Posterior cingulate gyrus (tissue), 11 donors: ENCODE measurements at regions not wholly inside any gene's neighbourhood (a gene's known extent, or its start where the extent isn't known, plus 50 kb on each side); places are given as distances from the start of the nearest gene placed in this dataset.

Source experiments
- DNase-seq, 10 donors: peaks; one replicate each; pipeline versions ENCODE4 v3.0.0 to v3.0.0-alpha.2; 2020 to 2021; ENCODE audit warnings: mixed read lengths in 3 of 10
- intact Hi-C: fragments of 100-400 bp; cut with DNase I; formaldehyde crosslinking; loops from one replicate; pipeline ENCODE4 v1.15.1; 2023

DNA sequence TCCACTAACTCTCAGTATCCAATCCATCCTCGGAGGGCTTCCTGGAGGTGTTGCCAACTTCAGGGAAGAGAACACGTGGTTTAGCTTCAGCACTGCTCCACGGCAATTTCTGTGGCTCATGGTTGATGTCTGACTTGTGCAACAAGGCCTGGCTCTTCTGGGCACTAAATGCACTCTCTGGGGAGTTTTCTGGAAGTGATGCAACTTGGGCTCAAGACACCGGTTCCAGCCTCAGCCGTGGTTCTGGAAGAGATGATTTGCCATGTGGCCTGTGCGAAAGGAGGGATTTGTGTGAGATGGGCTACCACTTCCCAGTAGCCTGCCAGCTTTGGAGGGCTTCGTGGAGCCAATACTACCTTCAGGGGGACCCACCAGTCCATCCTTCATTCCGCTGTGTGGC is 118.6 kb upstream of the RTL1 start:
- intact Hi-C loops: no loop called here
- DNase-seq: peak in 4 of 10 donors; percentile 1 to 30 (median 23)

DNA sequence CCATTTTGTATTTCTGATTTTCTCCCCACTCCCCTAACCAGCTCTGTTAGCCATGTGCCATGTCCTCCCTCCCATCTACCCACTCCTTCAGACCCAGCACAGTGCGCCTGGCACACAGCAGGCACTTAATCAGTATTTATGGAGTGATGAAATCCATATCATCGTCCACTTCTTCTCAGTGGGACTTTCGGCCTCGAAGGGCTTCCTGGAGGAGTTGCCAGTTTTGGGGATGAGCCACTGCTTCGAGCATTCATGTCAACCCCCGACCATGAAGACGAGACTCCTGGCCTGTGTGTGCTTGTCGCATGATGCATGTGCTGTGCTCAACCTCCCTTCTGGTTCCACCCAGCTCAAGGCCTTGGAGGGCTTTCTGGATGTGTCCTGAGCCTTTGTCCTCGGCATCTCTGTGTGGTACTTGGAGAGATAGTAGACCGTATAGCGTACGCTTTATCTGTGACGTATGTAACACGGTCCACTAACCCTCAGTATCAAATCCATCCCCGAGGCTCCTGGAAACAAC is 119.5 kb upstream of the RTL1 start:
- peak in 4 of 10 donors; percentile 5 to 43 (median 13) for DNase-seq
- intact Hi-C loops: no loop called here

DNA sequence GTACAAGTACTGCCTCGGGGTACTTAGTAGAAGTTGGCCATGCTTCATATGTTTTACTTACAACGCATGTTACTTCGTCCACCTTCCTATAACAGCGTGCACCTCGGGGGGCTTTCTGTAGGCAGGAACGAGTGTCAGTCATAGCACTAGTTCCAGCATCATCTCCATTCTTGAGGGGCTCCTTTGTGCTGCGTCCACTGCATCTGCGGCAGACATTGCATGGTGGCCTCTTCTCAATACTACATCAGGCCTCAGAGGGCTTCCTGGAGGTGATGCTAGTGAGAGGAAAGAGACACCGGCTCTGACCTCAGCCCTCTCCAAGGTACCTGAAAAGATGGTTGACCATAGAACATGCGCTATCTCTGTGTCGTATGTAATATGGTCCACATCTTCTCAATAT is 121.2 kb upstream of the RTL1 start:
- peak in 3 of 10 donors; percentile 1 to 33 (median 23) for DNase-seq

DNA sequence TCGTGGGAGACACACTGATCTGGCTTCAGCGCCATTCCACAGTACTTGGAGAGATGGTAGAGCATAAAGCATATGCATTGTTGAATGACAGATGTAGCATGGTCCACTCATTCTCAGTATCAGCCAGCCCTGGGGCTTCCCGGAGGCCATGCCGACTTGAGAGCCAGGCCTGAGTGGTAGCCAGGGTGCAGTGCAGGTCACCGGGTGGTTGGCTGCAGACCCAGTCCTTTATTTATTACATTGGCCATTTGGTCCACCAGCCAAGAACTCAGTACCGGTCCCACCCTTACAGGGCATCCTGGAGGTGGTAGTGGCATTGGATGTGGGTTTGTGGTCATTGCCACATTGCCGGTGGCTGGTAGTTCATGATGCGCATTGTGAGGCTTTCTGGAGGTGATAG is 121.6 kb upstream of the RTL1 start:
- intact Hi-C loops: no loop called here
- DNase-seq: peak in 5 of 10 donors; percentile 2 to 60 (median 32)

More for the DNA sequence above, 121.2 kb upstream of the RTL1 start:
- intact Hi-C loops: no loop called here

DNA sequence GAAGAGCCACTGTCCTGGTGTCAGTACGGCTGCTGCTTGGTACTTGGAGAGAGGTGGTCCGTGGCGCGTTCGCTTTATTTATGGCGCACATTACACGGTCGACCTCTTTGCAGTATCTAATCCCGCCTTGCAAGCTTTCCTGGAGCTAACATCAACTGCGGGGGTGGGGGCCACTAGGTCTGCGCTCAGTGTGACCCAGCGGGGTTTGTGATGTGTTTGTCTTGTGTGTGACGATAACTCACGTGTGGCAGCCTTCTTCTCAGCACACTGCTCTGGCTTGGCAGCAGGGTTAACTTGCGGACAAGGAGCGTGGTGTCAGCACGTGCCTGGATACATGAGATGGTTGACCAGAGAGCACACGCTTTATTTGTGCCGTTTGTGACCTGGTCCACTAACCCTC is 122.2 kb upstream of the RTL1 start:
- intact Hi-C loops: no loop called here
- peak in 5 of 10 donors; percentile 3 to 66 (median 24) for DNase-seq

DNA sequence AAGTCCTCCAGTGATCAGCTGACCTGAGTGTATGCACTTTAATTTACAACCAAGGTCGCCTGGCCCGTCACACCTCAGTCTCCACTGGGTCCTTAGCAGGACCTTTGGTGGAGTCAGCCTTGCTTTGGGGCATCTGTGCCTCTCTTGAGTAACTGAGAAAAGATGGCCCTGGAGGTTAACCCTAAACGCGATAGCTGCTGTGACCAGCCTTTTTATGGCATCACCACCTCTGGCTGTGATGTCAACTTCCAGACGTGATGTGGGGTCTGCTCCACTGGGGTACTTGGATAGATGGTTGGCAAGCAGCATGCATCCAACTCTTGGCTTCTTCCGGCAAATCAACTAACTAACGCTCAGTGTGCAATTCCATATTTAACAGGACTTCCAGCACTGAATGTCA is 122.8 kb upstream of the RTL1 start:
- peak in 1 of 10 donors; percentile 22 for DNase-seq
- intact Hi-C loops: no loop called here

DNA sequence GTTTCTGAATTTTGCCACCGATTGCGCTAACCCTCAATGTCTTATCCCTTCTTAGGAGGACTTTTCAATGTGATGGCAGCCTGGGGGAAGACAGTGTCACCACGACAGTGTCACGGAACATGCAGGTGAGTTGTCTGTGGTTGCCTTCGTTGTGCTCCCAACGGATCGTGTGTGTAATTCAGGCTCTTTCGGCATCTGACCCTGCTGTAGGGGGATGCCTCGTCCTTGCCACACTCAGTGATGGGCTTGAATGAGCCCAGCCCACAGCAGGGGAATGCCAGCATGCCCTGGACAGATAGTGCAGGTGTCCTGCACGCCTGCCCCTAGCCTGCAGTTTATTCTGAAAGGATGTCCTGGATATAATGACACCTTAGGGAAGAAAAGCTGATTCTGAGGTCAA is 123.8 kb upstream of the RTL1 start:
- peak in 3 of 10 donors; percentile 16 to 26 (median 23) for DNase-seq
- intact Hi-C loops: no loop called here

DNA sequence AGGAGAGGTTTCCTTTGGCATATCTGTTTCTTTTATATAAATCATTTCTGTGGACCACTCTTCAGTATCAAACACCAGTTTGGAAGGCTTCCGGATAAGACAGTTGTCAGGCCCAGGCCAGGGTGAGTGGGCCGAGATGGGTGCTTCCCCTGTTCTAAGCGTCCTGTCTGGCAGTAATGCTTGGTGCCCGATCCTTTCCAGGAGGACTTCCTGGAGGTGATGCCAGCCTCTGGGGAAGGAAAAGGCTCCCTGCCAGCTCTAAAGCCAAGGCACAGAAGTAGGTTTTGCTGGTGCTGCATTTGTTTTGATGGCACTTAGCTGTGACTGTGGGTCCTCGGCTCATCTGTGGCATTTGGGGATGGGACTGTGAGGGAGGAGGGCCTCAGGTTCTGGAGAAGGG is 124.4 kb upstream of the RTL1 start:
- DNase-seq: peak in 3 of 10 donors; percentile 4 to 46 (median 31)
- intact Hi-C loops: no loop called here

DNA sequence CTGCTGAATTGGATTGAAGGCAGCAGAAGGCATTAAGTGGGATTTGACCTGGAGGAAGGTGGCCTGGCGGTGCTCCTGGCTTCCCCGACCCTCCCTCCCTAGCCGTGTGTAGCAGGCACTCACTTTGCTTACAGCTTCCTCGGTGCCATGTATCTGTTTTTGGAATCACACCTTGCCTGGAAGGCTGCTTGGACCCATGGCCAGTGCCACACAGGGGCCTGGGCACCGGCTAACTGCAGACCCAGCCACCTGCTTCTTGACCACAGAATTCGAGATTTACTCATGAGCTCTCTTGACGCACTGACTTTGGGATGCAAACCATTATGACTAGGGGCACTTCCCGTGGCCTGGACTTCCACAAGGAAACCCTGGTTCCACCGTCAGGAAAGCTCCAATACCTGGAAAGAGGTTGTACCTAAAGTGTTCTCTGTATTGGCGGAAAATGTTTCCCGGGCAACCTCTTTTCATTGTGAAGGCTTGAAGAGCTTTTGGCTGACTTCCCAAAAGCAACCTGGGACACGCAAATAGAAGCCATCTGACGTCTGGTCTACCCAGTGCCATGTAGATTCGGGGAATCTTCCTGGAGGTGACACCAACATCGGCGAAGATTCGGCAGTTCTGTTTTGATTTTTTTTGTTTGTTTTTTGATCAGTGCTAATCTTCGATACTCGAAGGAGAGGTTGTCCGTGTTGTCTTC is 125.6 kb upstream of the RTL1 start:
- intact Hi-C loops: no loop called here
- DNase-seq: peak in 3 of 10 donors; percentile 13 to 37 (median 17)

DNA sequence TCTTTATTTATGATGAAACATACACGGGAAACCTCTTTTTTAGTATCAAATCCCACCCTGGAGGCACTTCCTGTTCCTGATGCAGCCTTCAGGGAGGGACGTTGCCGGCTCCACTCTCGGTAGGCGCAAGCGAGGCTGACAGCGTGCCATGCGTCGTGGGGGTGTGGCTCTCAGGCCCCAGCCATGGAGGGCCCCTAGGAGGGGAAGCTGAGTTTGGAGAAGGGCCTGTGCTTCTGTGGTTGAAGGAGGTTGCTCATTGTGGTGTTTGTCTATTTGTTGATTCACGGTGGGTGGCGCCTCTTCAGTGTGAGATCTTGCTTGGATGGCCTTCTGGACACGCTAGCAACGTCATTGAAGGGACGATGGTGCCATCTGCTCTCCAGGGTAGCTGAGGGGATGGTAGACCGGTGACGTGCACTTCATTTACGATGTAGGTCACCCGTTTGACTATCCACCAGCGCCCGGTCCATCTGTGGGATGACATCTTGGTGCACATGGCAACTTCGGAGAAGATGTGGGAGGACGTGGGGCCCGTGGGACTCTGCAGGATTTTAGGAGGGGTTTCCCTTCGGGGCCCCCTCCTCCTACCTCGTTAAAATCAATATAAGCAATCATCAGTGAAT is 126.3 kb upstream of the RTL1 start:
- intact Hi-C loops: no loop called here
- DNase-seq: peak in 3 of 10 donors; percentile 64 to 79 (median 64)

DNA sequence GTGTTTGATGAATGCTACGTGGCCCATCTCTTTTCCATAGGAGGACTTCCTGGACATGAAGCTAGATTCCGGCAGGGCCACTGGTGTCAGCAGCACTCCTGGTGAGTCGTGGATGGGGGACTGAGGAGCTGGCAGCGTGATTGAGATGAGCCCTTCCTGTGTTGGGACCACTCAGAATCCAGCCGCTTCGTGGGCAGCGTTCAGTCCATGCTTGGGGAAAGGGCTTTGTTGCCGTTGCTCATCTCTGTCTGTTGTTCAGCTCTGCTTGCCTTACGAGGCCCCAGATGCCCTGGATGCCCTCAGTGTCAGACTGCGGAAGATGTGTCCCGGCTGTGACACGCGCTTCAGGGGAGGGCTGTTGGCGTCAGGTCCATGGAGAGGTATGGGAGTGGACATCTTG is 127.1 kb upstream of the RTL1 start:
- intact Hi-C loops: no loop called here
- peak in 3 of 10 donors; percentile 48 to 63 (median 62) for DNase-seq

DNA sequence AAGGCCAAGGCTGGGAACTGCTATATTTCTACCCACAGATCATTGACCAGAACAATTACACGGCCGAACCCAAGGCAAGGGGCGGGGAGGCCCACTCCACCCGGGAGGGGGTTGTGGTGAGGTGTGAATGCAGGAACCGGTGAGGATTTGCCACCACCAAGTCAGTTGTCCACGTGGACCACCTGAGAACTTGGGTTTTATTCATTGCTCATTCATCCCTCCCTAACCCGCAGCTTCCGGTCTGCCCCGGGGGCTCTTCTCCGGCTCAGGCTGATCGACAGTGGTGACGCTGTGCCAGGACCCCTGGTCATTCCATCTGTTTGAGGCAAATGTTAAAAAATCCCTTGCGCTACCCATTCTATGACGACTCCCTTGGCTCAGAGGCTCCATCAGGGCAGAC is 127.7 kb upstream of the RTL1 start:
- DNase-seq: peak in 3 of 10 donors; percentile 9 to 41 (median 39)
- intact Hi-C loops: no loop called here

DNA sequence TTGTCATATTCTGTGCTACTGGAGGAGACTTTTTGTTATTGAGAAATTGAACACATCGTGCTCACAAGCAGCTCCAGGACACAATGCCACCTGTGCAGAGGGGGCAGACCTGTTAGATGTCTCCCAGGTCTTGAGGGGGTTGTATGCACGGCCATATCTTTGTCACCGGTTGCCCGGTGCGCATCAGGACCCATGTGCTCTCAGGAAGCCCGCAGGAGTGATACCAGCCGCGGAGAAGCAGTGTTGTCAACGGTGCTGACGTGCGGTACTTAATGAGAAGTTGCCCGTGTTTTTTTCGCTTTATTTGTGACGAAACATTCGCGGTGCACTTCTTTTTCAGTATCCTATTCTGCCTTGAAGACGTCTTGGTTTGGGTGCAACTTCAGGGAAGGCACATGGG is 128.2 kb upstream of the RTL1 start:
- peak in 3 of 10 donors; percentile 37 to 61 (median 43) for DNase-seq
- intact Hi-C loops: no loop called here

DNA sequence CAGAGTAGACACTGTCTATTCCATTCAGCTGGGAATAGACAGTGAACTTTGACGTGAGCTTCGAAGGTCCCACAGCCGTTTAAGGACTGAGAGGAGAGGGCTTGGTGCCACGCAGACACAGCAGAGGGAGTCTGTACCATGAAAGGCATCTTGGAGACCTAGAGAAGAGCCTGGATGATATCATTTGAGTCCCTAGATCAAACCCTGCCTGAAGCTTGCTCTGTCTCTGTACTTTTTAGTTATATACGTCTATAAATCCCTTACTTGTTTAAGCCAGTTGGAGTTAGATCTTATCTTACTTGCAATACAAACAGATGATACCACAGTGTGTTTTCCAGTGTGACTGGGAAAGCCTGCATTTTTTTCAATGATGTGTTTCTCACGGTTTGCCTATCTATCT is 128.9 kb upstream of the RTL1 start:
- intact Hi-C loops: no loop called here
- peak in 2 of 10 donors; percentile 18 to 28 for DNase-seq

DNA sequence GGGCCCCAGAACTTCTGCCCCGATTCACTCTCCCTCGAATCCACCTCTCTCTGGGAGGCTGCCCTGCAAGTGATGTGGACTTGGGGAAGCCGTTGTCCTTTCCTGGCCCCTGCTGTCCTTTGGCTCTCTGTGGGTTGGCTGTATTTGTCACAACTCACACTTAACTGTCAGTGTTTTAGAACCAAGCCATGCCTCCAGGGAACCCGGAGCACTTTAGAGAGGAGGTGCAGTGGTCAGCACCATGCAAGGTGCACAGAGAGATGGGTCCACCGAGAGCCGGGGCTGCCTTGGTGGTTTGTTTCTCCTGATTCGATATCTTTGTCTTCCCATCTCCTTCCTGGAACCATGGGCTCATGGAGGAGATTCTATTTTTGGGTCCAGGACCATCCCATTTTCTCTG is 129.5 kb upstream of the RTL1 start:
- intact Hi-C loops: no loop called here
- peak in 5 of 10 donors; percentile 0 to 73 (median 9) for DNase-seq

DNA sequence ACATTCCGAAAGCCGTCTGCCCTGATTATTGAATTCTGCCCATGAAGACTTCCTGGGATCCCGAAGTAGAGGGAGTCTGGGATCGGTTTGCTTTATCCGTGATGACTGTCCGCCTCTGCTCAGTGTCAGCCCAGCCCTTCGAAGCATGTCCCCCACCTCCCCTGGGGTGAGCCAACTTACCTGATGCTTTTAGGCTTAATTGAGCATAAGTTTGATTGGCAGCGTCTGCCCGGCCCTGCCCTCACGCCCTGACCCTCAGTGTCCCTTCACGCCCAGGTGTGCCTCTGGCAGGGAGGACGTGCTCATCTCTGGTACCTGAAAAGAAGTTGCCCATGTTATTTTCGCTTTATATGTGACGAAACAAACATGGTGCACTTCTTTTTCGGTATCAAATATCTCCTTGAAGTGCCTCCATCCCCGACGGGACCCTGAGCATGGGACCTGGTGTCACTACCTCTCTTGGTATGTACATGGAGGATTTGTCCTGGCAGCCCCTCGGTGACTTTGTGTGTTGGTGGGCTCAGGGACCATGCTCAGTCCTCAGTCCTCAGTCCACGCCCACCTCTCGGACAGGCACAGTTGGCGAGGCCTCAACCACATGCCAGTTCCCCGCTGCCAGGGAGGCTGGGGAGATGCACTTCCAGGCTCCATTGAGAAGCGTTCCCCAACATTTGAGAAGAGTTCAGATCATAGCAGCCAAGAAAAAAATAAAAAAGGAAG is 130.1 kb upstream of the RTL1 start:
- intact Hi-C loops: no loop called here
- peak in 5 of 10 donors; percentile 3 to 81 (median 40) for DNase-seq

DNA sequence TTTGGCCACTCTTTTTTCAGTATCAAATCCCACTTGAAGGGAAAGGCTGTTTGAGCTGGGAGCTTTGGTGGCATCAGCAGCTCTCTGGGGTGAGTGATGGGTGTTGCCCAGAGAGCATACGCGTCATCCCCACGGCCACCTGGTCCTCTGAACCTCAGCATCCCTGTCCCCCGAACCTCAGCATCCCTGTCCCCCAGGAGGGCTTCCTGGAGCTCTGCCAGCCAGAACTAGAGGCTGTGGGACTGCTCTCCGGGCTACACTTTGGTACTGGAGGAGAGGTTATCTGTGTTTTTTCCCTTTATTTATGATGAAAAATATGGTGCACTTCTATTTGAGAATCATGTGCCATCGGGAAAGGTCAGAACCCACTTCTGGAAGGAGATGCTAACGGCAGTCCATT is 131.5 kb upstream of the RTL1 start:
- DNase-seq: peak in 5 of 10 donors; percentile 1 to 57 (median 41)
- intact Hi-C loops: no loop called here

DNA sequence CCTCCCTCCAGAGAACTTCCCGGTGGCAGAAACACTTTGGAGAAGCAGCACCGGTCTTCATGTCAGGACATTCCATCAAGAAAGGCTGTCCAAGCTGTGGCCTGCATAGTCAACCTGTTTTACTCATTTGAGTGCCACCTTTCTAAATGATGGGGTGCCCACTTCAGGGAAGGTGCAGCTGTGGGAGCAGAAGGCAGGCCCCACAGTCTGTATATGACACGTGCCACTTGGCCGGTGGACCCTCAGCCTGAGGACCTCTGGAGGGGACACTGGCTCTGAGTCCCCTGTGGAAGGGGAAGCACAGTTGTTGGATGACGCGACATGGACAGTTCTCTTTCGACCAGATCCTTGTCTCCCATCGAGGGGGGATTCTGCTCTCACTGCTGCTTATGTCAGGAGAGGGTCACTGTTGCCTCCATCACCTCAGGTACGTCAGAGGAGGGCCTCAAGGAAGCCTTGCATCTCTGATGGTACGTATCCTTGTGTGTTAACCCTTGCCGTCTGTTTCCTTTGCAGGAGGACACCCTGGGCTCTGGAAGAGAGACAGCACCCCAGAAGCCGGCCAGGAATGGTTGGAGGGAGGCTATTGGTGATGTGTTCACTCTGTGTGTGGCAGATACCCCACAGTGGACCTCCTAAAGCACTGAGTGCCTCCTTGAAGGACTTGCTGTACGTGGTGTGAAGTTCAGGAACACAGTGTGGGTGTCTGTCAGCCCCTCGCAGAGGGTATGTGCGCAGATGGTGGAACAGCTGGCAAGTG is 132.1 kb upstream of the RTL1 start:
- DNase-seq: peak in 5 of 10 donors; percentile 1 to 53 (median 22)
- intact Hi-C loops: no loop called here

DNA sequence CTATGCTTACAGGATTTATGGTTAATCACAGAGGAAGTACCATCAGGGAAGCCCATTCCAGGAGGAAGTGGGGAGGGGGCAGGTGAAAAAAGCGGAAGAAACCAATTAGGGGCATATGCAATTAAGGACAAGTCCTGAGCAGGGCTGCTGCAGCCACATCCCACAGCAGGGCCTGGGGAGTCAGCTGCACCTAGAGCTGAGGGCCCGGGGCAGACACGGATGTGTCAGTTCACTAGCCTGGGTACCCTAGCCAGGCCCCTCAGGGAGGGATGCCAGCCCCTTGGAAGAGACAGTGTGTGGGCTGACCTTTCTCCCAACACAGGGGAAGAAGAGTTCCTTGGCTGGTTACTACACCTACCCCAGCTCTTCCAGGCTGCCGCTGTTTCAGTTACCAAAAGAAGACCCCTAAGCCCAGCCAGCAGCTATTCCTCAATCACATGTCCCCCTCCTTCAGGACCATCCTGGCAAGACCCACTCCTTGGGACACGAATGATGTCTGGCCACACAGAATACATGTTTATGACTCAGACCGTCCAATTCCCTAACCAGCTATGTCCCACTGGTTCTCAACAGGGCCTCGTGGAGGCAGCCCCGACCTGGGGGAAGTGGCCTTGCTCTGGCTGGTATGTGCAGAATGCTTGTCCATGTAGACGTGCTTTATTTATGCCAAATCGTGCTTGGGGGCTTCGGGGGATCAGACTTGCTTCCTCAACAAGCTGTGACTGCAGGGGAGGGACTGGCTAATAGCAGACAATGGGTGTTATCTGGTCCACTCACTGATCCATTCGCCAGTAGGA is 133.7 kb upstream of the RTL1 start:
- intact Hi-C loops: no loop called here
- peak in 3 of 10 donors; percentile 27 to 51 (median 46) for DNase-seq
